Calu3 (cell line): ENCODE measurements at regions not wholly inside any gene's neighbourhood (a gene's known extent, or its start where the extent isn't known, plus 50 kb on each side); places are given as distances from the start of the nearest gene placed in this dataset.

ENCODE experiments used
- BruUV-seq: library from RNA; stranded (reverse); fragments of 400-500 nt; replicated peaks from 2 replicates; lab custom pipeline; 2021; lab: Mats Ljungman, UMichigan
- CTCF ChIA-PET: fragments of 300-600 bp; sonication (Branson Sonifier 250); formaldehyde crosslinking; loops from one replicate; lab custom pipeline; 2022; ENCODE audit warnings: antibody characterized with exemption; lab: Charles Lee
- DNase-seq: peaks from one replicate; pipeline ENCODE4 v3.0.0; 2022
- H3K27ac Mint-ChIP-seq: one replicate; pipeline ENCODE4 v1.8.0; 2022; ENCODE audit warnings: mixed read lengths; ENCODE audit not compliant: unreplicated experiment
- H3K27me3 Mint-ChIP-seq: one replicate; pipeline ENCODE4 v1.8.0; 2022; ENCODE audit warnings: mixed read lengths; ENCODE audit not compliant: unreplicated experiment
- H3K36me3 Mint-ChIP-seq: one replicate; pipeline ENCODE4 v1.8.0; 2022; ENCODE audit warnings: mild to moderate bottlenecking, moderate library complexity, mixed read lengths; ENCODE audit not compliant: insufficient read depth, unreplicated experiment
- H3K4me1 Mint-ChIP-seq: one replicate; pipeline ENCODE4 v1.8.0; 2022; ENCODE audit warnings: mild to moderate bottlenecking, low read depth, mixed read lengths; ENCODE audit not compliant: unreplicated experiment
- H3K4me3 Mint-ChIP-seq: one replicate; pipeline ENCODE4 v1.8.0; 2022; ENCODE audit warnings: mild to moderate bottlenecking, low read depth, moderate library complexity, mixed read lengths; ENCODE audit not compliant: unreplicated experiment
- H3K9me3 Mint-ChIP-seq: one replicate; pipeline ENCODE4 v1.8.0; 2022; ENCODE audit warnings: low read depth, mixed read lengths; ENCODE audit not compliant: unreplicated experiment
- intact Hi-C: fragments of 100-400 bp; cut with micrococcal nuclease; formaldehyde crosslinking; loops from one replicate; pipeline ENCODE4 v1.10.0; 2022; ENCODE audit not compliant: unreplicated experiment
- TF ChIP-seq, protein P1 (sequence below): fragments of 200-600 bp; IDR thresholded peaks from one replicate; pipeline ENCODE4 v1.8.0; 2022; ENCODE audit warnings: antibody characterized with exemption; ENCODE audit not compliant: unreplicated experiment

DNA sequence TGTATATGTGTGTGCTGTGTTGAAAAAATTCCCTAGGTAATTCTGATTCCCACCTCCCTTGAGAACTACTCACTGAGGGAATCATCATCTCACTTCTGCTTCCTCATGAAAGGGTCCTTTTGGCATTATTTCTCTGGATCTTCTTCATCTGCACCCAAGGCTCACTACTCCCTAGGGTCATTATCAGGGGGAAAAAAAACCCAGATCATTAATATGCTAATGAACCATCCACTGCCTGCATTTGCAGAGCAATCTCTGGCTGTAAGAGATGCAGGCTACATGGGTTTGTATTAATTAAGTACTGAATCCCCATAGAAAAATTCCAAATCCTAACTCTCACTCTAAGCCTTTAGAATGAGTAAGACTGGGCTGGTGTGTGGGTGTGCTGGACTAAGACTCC lies 68.0 kb upstream of the IGFBP5 start:
- Mint-ChIP-seq H3K36me3 (no peaks in the 10 kb centered on the region), H3K27ac (no peak overlapping the region), H3K9me3 (no peaks in the 10 kb centered on the region), H3K4me3 (no peak overlapping the region), H3K27me3 (no peaks in the 10 kb centered on the region), H3K4me1 (no peaks in the 10 kb centered on the region)
- no TSS peak for BruUV-seq
- DNase-seq = no peak
- intact Hi-C loops = no loop called here
- TF ChIP-seq, protein P1, sequence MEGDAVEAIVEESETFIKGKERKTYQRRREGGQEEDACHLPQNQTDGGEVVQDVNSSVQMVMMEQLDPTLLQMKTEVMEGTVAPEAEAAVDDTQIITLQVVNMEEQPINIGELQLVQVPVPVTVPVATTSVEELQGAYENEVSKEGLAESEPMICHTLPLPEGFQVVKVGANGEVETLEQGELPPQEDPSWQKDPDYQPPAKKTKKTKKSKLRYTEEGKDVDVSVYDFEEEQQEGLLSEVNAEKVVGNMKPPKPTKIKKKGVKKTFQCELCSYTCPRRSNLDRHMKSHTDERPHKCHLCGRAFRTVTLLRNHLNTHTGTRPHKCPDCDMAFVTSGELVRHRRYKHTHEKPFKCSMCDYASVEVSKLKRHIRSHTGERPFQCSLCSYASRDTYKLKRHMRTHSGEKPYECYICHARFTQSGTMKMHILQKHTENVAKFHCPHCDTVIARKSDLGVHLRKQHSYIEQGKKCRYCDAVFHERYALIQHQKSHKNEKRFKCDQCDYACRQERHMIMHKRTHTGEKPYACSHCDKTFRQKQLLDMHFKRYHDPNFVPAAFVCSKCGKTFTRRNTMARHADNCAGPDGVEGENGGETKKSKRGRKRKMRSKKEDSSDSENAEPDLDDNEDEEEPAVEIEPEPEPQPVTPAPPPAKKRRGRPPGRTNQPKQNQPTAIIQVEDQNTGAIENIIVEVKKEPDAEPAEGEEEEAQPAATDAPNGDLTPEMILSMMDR = no peak
- CTCF ChIA-PET = no interaction called here

DNA sequence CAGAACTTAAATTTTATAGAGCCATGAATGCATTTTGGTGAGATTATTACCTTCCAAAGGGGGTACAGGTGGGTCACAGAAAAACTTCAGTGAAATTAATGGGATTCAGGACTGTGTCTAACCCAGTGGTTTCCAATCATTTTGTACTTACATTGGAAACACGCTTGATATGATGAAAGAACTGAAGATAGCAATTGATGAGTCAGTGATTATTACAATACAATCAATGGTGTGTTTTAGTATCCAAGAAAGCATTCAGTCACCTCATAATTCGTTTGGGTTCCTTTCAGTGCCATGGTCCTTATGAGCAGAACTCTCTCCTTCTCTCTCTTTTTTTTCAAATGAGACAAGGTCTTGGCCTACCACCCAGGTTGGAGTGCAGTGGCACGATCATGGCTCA lies 66.5 kb upstream of the IGFBP5 start:
- no peaks in the 10 kb centered on the region for H3K36me3 Mint-ChIP-seq
- no TSS peak for BruUV-seq
- H3K4me1 Mint-ChIP-seq = no peaks in the 10 kb centered on the region
- H3K27me3 Mint-ChIP-seq = peaks cover 15% of the 10 kb centered on the region
- intact Hi-C loops = no loop called here
- DNase-seq = no peak
- no peak overlapping the region for H3K4me3 Mint-ChIP-seq
- TF ChIP-seq, protein P1 = no peak
- no peak overlapping the region for H3K27ac Mint-ChIP-seq
- CTCF ChIA-PET = no interaction called here
- no peaks in the 10 kb centered on the region for H3K9me3 Mint-ChIP-seq

DNA sequence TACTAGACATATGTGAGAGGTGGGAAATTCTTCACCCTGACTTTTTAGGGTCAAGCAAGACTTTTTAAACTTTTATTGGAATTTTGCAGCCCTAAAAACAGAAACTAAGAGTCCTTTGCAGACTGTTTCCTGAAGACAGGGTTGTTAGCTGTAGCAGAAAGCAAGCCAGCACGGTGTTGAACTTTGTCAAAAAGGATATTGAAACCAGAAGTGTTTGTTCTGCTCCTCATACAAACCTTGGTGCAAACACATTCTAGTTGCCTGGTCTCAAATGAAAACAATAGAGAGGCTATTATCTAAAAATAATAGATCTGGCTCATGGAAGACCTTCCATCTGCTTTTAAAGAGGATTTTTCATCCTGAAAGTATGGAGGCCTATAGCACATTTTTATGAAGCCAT lies 65.8 kb upstream of the IGFBP5 start:
- H3K4me3 Mint-ChIP-seq = no peak overlapping the region
- CTCF ChIA-PET = no interaction called here
- no peak for DNase-seq
- intact Hi-C loops = no loop called here
- H3K36me3 Mint-ChIP-seq = no peaks in the 10 kb centered on the region
- no peaks in the 10 kb centered on the region for H3K4me1 Mint-ChIP-seq
- H3K9me3 Mint-ChIP-seq = no peaks in the 10 kb centered on the region
- TF ChIP-seq, protein P1 = no peak
- no TSS peak for BruUV-seq
- H3K27me3 Mint-ChIP-seq = peaks cover 22% of the 10 kb centered on the region
- H3K27ac Mint-ChIP-seq = no peak overlapping the region

DNA sequence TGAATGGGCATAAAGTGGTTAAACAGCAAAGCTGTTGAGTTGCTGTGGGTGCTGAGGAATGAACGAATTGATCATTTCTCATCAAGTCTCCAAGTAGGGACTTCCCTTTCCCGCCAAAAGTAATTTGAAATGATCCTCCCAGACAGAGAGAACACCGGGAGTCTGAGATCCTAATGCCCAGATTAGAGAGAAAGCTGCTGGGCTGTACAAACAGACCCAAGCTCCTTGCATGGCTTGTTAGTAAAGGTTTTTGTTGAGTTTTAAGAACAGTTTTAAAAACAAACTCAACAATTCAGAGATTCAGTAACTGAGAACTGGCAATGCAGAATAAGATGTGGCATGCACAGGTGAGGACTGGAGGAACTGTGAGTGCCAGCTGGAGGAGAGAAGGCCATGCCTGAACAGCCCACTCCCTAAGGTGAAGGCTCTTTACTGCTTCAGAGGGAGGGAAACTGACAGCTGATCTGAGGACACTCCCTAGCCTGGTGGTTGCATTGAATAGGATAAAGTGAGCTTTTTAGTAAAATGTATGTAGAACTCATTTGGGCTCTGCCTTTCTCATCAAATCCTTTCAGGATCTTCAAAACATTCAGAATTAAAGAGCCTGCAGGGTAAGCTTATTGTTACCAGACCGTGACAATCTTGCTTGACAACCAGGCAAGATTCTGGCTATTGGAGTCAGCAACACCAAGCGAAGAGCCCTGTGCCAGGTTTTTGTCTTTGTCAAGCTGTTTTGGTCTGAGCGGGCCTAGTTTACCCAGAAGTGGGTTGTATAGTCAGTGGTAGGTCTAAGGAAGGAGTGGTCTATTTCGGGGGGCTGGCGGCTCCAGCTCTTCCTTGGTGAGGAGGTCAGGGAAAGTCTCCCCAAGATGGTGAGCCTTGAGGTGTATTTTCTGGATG lies 63.2 kb upstream of the IGFBP5 start:
- CTCF ChIA-PET = interaction anchor here (1.5 kb wide), 1 partner anchor 63 kb away, joined by 7 read pairs; the partner anchor contains the start of gene IGFBP5
- BruUV-seq = no TSS peak
- Mint-ChIP-seq H3K4me3 (no peak overlapping the region), H3K36me3 (no peaks in the 10 kb centered on the region), H3K4me1 (no peaks in the 10 kb centered on the region), H3K27me3 (peaks cover 40% of the 10 kb centered on the region), H3K27ac (no peak overlapping the region), H3K9me3 (no peaks in the 10 kb centered on the region)
- TF ChIP-seq, protein P1 = no peak
- intact Hi-C loops = no loop called here
- DNase-seq = no peak
